ENCODE measurements at regions not wholly inside any gene's neighbourhood (a gene's known extent, or its start where the extent isn't known, plus 50 kb on each side); places are given as distances from the start of the nearest gene placed in this dataset.
A peak's percentile ranks its signal among the peaks of the same experiment; 100 is the strongest.

GRCh38 chr18:78069784-78070664 is 820.4 kb downstream of the GALR1 start:
- peak; percentile 62 for DNase-seq (ENCODE audit: low read depth)

DNA sequence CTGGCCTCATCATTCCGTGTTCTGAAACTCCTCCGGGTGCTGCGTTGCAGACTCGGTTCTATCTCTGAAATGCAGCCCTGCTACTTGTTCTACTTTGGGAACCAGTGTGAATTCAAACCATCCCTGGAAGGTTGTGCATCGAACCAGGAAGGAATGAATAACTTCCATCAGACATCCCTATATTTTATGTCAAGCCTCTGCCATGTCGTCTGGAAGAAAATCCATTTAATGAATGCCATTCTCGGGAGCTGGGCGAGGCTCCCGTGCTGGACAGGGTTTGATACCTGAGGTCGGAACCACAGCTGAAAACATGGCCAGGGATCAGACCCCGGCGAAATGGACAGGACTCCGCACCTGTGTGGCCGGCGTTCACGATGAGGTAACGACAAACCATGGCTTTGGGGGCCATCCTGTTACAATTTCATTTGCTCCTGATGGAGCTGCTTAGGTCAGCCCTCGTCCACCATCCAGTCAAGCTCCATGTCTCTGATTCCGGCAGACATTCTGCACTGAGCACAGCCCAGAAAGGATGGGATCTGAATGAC is 821.6 kb downstream of the GALR1 start:
- DNase-seq (ENCODE audit: low read depth) = no peak

DNA sequence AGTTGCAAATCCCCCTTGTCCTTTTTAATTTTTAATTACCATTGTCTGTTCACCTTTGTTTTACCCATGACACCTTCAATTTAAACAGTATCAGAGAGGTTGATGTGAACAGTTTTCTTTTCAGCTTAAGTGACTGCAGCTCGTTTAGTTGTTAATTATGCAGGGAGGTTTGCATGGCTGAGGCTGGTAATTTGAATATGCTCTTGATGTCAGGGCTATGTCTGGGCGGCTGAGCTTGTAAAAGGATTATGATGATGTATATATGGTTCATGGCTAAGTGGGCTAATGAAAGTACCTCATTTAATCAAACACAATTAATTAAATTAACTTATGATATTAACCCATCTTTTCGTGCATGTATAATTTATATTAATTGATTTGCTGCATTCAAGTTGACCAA is 822.1 kb downstream of the GALR1 start:
- no peak for DNase-seq (ENCODE audit: low read depth)

DNA sequence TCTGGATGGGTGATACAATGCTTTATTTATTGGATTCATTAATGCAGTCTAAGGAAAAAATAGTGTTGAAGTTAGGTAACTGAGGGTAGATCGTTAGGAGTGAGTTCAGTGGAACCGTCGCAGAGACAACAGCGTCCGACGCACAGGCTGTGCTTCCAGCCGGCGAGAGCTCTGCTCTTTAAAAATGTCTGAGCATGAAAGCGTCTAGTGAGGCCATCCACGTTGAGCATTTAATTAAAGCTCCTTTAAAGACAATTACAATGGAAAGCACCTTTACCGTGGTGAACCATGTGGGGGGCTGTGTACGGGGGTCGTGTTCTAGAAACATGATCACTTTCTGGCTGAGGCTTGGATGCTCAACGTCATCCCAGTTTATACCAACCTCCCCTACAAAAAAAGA is 822.7 kb downstream of the GALR1 start:
- no peak for DNase-seq (ENCODE audit: low read depth)

DNA sequence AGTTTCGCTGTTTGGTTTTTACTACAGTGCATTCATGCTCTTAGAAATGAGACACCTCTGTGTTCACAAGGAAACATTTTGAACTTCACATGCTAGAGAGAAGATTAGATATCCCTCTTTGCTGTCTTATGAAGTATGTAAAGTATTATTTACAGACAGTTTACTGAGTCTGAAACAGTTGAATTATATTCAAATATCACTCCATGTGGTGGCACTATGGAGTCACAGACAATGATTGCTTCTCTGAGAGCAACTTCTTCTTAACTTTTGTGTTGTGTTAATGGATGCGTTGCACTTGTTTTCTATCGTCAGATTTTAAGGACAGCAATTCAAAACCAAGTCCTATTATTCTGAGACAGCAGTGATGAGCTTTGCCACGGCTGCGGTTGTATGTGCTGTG is 823.6 kb downstream of the GALR1 start:
- DNase-seq (ENCODE audit: low read depth) = no peak

DNA sequence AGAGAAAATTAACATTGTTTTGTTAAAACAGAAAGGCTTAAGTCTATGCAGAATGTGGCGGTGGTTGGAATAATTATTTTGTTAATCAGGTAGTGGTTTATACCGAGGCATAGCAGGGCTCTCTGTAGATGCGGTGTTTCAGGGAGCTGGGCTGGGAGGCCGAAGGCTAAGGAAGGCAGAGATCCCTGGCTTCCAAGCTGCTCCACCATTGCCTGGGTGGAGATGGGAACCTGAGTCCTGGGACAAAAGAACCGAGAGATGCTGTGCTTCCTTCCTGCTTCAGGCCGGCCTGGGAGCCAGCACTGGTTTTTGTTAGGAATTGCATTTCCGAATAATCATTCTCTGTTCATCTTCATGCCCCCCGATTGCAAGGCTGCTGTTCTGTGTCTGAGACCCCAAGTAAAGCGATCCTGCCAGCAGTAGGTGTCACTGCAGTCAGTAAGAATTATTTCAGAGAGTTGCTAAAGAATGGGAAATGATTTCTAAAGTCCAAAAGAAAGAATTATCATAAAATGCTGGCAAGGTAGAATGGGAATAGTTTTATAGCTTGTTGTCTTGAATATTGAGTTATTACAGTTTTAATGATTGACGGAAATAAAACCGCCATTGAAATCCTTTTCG is 824.9 kb downstream of the GALR1 start:
- DNase-seq (ENCODE audit: low read depth) = no peak

DNA sequence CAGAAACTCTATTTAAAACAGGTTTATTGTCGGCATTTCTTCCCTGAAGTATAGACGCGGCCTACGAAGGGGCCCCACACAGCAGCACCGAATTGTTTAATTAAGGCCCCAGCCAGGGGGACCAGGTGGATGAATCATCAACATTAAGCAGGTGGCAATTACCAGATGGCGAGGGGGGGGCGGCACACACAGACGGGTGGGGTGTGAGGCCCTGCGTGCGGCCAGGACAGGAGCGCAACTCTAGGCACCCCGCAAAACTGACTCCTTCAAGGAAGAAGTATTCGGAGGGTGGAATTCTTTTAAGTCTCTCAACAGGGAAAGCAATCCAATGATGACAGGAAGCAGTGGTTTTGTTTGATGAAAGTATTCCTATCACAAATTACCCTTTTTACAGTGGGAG is 830.4 kb downstream of the GALR1 start:
- peak; percentile 28 for DNase-seq (ENCODE audit: low read depth)

GRCh38 chr18:78080761-78081160 is 831.1 kb downstream of the GALR1 start:
- no peak for DNase-seq (ENCODE audit: low read depth)

GRCh38 chr18:78082816-78083215 is 833.2 kb downstream of the GALR1 start:
- DNase-seq (ENCODE audit: low read depth) = no peak

DNA sequence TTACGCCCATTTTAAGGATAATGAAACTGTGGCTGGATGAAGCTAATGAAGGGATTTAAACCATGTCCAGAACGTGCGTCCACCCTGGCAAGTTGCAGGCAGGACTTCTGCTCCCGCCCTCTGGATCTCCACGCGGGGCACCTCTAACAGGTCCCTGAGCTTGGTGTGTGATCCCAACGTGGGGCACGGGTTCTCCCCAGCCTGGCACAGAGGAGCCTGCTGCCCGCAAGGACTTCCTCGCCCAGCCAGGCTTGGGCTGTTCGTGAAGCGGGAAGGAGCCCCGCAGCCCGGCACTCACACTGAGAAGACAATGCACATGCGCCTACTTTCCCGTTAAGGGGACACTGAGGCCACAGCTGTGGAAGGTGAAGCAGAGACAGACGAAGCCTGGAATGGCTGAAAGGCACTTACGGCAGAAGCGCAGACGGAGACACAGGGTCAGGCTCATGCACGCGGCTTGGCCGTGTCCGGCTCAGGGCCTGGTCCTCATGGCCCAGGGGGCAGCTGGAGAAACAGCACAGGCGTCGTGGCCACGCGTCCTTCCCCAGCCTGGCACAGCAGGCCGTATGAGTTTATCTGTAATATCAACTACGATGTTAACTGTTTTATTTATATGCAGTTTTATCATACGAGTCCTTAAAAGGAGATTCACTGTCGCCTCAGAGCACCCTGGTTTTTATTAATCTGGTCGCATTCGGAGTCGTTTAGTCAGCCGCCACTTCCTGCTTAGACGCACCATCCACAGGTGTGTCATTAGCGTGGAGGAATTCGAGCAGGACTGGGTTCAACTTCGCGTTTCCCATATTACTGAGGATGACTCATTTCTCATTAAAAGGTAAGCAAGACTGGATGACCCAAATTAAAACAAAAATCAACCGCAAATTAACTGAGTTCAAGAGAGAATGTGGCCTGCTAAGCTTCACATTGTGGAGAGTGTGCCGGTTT is 835.9 kb downstream of the GALR1 start:
- peak; percentile 79 for DNase-seq (ENCODE audit: low read depth)

- no peak for DNase-seq (ENCODE audit: low read depth)
Measured at GRCh38 chr18:78086931-78087330, 837.3 kb downstream of the GALR1 start.

DNA sequence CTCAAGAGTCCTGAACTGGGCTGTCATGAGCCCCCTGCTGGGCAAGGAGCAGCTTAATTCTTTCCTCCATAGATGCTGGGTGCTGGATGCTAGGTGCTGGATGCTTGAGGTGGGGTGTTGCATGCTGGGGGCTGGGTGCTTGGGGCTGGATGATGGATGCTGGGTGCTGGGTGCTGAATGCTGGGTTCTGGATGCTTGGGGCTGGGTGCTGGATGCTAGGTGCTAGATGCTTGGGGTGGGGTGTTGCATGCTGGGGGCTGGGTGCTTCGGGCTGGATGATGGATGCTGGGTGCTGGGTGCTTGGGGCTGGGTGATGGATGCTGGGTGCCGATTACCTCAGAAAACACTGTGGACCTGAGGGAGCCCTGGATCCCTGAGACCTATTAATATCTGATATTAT is 837.7 kb downstream of the GALR1 start:
- DNase-seq (ENCODE audit: low read depth) = no peak

DNA sequence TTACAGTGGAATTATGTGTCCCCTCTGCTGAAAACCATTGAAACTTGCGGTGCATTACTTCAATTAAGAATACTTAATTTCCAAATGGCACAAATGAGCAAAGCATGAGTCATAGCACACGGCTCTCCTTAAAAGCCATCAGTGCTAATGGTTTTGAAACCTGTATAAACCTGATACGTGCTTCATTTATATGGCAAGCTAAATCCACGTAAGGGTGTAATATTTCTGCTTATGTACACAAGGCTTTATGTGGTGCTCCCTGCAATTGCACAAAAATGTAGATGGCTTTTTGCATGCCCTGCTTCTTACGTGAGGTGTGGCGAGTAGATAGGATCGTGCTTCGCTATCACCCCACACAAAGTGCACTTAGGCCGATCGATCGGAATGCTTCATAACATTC is 840.9 kb downstream of the GALR1 start:
- no peak for DNase-seq (ENCODE audit: low read depth)

GRCh38 chr18:78092901-78093300 is 843.3 kb downstream of the GALR1 start:
- peak; percentile 39 for DNase-seq (ENCODE audit: low read depth)

GRCh38 chr18:78099979-78100588 is 850.4 kb downstream of the GALR1 start:
- DNase-seq (ENCODE audit: low read depth) = no peak

GRCh38 chr18:78101091-78101490 is 851.4 kb downstream of the GALR1 start:
- no peak for DNase-seq (ENCODE audit: low read depth)

GRCh38 chr18:78102135-78102534 is 852.5 kb downstream of the GALR1 start:
- no peak for DNase-seq (ENCODE audit: low read depth)

- no peak for DNase-seq (ENCODE audit: low read depth)
Measured at GRCh38 chr18:78105611-78106010, 856.0 kb downstream of the GALR1 start.

DNA sequence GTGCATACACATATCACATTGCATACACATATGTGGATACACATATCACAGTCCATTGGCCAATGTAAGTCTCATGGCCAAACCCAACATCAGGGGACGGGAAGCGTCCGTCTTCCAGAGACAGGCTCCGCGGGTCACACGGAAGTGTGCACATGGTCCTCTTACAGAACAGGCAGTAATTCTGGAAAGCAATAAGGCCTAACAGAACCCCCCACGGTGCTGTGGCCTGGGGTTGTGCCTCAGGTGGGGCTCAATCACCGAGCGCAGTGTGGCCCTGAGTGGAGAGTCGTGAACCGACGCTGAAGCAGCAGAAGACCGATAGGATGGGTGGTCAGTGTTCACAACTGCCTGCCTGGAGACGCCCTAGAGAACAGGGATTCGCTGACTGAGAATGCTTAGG is 857.3 kb downstream of the GALR1 start:
- no peak for DNase-seq (ENCODE audit: low read depth)

GRCh38 chr18:78107363-78107762 is 857.7 kb downstream of the GALR1 start:
- DNase-seq (ENCODE audit: low read depth) = no peak

GRCh38 chr18:78108554-78108953 is 858.9 kb downstream of the GALR1 start:
- no peak for DNase-seq (ENCODE audit: low read depth)

Data from Daoy (cell line).